Kidney tubule cell (primary cell): ENCODE measurements at regions not wholly inside any gene's neighbourhood (a gene's known extent, or its start where the extent isn't known, plus 50 kb on each side); places are given as distances from the start of the nearest gene placed in this dataset.
"Not testable (repeated sequence)": the region's sequence is repeated elsewhere in the genome, so short reads cannot be mapped to it uniquely, and the experiment has no call there.

Source experiments
- DNase-seq: peaks from one replicate; pipeline ENCODE4 v3.0.0-alpha.2; 2018; ENCODE audit warnings: low spot score

DNA sequence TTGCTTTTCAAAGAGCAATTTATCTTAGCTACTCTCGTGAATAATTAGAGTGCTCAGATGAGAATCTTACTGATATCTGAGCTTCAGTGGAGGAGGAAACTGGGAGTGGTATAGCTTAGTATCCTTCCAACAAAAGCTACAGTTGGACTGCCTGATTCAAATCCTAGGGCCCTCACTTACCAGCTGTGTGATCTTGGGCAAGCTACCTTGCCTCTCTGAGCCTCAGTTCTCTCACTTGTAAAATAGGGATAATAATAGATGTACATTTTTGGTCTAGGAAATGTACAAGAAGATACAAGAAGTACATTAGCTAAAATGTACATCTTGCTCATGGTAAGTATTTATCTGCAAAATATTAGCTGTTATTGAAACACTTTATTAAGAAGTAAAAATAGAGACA, 502.0 kb downstream of the HAPSTR1 start:
- no peak for DNase-seq

DNA sequence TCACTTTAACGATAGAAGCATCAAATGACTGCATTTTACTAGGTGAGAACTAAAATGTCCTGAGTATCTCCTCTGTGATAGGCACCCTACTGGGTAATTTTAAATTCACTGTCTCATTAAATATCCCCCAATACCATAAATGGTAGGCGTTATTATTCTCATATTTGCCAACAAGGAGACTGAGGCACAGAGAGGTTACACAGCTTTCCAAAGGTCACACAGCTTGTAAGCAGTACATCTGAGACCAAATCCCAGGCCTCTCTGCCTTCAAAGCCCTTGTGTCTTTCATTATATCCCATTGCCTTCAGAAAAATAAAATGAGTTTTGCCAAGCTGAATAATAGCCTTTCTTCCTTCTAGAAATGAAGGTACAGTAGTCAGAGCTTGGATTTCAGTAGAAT, 502.6 kb downstream of the HAPSTR1 start:
- DNase-seq, result no peak

DNA sequence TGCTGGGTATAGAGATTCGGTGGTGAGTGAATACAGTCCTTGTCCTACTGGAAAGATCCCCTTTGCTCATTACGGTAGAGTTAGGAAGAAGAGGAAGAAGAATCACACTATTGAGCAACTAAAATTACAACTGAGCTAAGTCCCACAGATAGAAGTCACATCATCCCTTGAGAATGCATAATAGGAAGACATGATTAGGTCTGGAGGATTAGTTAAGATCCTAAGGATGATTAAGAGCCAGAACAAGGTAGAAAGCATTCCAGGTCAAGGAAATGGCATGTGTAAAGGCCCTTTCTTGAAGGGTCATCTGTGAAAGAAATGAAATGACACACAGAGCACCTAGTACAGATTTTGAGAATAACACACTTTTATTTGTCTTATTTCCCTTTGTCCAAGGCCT, 503.5 kb downstream of the HAPSTR1 start:
- peak; percentile 24 for DNase-seq

DNA sequence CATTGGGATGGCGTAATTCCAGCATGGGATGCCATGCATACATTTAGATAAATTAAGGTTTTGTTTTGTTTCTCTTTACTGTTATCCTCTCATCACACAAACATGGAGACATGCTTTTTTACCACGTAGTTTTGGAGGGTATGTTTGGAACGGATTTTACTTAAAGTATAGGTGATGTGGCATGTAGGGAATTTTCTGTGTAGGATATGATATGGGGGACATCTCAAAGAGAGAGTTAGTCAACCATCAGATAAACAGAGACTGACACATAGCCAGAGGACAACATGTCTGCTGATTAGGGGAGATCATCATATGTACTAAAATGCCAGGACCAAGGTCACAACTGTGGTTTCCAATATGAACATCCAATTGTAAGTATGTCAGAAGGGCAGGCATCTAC, 503.9 kb downstream of the HAPSTR1 start:
- DNase-seq, result no peak

GRCh38 chr16:9596788-9597187, 505.3 kb downstream of the HAPSTR1 start:
- DNase-seq, result no peak

- DNase-seq, result no peak
Measured at GRCh38 chr16:9597967-9598730, 506.7 kb downstream of the HAPSTR1 start.

- DNase-seq, result no peak
Measured at GRCh38 chr16:9598731-9599083, 507.3 kb downstream of the HAPSTR1 start.

DNA sequence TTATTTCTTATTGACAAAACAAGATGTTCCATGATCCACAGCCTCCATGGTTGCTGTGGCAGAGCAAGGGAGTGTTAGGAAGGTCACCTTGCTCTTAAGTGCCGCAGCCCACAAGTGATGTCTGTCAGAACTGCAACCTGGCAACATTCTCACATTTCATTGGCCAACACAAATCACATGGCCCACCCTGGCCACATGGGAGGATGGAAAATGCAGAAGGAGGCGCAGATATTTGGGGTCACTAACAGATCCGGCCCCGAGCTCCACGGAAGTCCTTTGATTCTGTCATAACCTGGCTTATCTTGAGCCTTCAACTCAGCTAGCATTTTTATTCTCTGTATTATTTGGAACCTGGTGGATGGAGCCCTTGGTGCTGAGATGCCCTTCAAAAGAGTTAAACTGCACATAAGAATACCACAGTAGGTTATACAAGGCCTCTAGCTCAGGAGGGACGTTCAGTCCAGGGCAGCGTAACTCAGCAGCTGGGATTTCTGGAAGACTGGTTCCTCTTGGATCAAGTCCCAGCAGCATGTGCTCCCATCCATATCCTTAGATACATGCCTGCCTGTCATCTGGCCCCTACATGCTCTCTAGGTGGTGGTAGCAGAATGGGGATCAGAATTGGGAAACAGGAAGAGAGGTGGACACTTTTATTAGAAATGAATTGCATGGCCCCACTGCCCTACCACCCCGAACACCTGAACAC, 508.1 kb downstream of the HAPSTR1 start:
- DNase-seq, result peak; percentile 11

DNA sequence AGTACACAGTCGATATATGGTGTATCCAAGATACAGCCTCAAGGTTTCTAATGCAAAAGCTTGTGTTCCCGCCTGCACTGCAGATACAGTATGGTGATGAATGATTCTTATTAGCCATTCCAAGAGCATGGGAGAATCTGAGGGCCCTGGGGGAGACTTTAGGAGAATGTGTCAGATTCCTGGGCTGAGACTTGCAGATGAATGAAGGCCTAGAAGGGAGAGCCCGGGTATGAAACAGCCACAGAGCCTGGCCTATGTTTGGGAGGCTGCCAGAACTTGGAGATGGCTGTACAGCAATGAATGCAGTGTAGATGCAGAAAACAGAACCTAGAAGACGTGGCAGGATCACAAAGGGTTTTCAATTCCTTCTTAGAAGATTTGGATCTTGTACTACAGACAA, 510.7 kb downstream of the HAPSTR1 start:
- DNase-seq, result no peak

DNA sequence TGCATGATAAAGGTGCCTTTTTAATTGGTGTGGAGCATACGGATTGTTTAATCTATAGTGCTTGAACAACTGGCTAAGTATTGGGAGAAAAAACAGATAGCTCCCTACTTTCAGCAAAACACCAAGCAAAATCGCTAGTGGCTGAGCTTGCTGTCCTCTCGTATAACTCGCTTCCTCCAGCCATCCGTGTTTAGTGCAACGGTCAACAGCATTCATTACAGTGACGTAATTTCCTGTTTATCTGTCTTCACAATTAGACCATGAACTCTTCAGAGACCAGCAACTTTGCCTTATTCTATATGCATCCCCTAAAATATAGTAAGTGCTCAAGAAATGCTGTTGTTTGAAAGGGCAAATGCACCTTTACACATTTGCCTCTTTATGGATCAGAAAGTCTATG, 511.9 kb downstream of the HAPSTR1 start:
- DNase-seq, result no peak

DNA sequence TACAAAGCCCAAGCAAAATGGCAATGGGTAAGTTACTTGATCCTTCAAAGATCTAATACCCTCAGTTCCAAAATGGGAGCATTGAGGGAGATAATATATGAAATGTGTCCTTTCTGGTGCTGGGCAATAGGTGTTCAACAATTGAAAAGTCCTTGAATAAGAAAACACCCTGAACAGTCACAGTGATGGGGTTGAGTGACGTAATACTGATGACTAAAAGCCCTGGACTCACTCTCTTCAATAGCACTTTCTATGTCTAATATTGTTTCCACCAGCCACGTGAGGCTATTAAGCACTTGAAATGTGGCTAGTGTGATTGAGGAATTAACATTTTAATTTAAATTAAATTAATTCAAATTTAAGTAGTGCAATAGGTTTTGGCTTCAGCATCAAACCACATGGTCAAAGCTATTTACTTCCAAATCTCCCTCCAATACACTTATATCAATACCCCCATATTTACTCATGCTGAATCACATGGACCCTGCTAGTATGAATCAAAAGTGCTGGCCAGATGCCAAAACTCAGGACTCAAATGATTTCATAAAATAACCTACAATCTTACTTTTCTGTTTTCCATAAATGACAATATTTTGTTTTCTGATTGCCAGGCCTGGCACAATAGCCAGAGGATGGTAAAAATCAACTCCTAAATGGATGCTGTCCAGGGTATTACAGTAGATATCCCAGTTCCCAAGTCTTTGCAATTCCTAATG, 516.2 kb downstream of the HAPSTR1 start:
- peak; percentile 10 for DNase-seq

- peak; percentile 9 for DNase-seq
Measured at GRCh38 chr16:9610727-9611126, 519.3 kb downstream of the HAPSTR1 start.

- no peak for DNase-seq
Measured at GRCh38 chr16:9612267-9612666, 520.8 kb downstream of the HAPSTR1 start.

- DNase-seq, result no peak
Measured at GRCh38 chr16:9614389-9614788, 522.9 kb downstream of the HAPSTR1 start.

DNA sequence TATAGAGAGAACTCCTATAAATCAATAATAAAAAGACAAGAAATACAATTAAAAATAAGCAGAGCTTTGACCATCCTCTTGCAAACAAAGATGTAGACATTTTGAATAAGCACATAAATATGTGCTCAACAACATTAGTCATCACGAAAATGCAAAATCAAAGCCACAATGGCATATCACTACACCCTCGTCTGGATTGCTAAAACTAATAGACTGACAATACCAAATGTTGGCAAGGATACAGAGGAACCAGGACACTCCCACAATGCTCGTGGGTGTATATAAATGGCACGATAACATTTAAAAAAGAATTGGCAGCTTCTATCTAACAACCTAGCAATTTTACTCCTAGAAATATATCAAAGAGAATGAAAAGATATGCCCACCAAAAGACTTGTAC, 530.8 kb downstream of the HAPSTR1 start:
- DNase-seq, result no peak

DNA sequence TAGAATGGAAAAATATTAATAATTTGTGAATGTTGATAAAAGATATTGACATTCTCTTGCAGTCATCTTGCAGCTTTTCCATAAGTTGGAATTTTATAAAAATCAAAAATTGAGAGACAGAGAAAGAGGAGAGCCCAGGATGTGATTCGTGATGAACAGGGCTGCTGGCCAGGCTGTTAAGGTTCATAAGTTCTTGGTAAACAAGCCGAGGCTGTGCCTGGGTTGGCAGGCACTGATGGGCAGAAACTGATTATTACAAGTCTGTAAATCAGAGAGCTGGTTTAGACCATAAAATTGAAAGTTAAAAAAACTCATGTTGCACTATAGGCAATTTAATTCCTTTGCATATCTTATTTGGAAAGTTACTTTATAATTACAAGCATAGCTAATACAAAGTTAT, 533.7 kb downstream of the HAPSTR1 start:
- no peak for DNase-seq

- DNase-seq, result no peak
Measured at GRCh38 chr16:9627427-9627826, 536.0 kb downstream of the HAPSTR1 start.

DNA sequence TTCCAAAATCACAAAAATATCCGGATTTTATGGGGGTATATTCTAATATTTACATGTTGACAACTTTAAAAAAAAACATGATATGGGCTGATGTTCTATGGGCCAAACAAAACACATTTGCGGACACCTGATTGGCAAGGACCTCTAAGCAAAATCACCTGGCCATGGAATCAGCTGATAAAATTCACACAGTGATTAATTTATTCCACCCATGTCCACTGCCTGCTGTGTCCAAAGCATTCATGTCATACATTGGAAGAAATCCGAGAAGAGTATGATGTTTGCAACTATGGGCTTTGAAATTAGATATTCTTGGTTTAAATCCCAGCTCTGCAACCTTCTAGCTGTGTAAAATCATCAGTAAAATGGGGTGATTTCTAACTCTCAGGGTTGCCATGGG, 538.7 kb downstream of the HAPSTR1 start:
- no peak for DNase-seq

DNA sequence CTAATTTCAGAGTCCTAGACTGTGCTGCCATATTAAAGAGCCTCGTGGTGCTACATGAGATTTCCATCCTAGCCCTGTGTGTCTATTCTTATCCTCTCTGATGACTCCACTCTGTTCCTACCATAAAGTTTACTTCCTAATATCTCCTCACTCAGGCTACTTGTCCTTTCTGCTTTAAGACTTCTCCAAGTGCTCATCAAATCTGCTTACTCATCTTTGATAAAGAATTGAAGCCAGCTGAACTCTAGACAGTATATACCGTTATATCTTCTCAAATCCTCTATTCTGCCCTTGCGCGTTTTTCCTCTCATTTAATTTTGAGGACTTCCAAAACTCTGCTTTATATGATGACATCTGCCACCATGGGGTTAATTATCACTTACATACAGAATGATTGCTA, 539.5 kb downstream of the HAPSTR1 start:
- no peak for DNase-seq

- no peak for DNase-seq
Measured at GRCh38 chr16:9633844-9634243, 542.4 kb downstream of the HAPSTR1 start.

DNA sequence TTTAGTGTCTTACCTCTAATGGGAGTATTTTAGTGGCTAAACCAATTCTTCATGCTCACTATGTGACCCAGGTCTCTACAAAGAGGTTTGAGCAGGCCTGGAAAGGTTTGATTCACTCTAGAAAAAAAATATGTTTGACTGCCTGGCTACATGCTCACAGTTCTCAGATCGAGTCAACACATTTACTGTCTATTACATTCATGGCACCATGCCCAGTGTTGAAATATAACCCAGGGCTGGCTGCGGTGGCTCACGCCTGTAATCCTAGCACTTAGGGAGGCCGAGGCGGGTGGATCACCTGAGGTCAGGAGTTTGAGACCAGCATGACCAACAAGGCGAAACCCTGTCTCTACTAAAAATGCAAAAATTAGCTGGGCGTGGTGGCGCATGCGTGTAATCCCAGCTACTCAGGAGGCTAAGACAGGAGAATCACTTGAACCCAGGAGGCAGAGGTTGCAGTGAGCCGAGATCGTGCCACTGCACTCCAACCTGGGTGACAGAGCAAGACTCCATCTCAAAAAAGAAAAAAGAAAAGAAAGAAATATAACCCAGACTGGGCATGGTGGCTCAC, 543.8 kb downstream of the HAPSTR1 start:
- DNase-seq, result not testable (repeated sequence)

GRCh38 chr16:9644258-9644657, 538.0 kb downstream of the GRIN2A start:
- DNase-seq, result no peak

DNA sequence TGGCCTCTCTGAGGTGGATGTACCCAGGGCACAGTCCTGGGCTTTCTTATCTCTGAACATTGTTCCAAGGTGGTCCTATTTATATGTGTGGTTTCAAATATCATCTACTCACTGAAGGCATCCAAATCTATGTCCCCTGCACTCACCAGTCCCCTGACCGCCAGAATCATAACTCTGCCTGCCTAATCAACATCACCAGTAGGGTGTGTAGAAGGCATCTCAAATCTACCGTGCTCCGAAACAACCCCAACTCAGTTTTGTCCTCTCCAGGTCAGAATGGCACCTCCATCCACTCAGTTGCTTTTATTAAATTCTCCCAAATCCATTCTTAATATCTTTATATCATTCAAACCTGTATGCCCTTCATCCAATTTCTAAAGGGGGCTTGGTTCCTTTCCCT, 536.3 kb downstream of the GRIN2A start:
- DNase-seq, result no peak
